CD4-positive, alpha-beta T cell treated with Interleukin-15 for 4 hours (primary cell): ENCODE measurements at regions not wholly inside any gene's neighbourhood (a gene's known extent, or its start where the extent isn't known, plus 50 kb on each side); places are given as distances from the start of the nearest gene placed in this dataset.
"Not testable (repeated sequence)": the region's sequence is repeated elsewhere in the genome, so short reads cannot be mapped to it uniquely, and the experiment has no call there.

ENCODE experiments used
- DNase-seq: peaks from one replicate; pipeline ENCODE4 v3.0.0-alpha.2; 2020; ENCODE audit warnings: low spot score

DNA sequence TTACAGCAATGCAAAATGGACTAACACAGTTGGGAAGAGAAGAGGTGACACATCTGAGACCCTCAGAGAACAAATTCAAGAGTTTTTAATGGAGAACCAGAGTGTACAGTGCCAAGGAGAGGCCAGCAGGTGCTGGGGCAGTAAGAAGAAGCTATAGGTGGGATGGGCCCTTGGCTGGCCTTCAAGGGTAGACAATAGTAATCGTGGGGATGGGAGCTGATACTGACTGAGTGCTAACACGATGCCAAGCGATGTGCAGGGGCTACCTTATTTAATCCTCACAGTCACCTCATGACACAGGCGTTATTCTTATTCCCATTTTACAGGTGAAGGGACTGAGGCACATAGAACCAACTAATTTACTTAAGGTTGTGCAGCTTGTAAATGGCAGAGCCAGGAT, 131.9 kb upstream of the ID2 start:
- DNase-seq = no peak

DNA sequence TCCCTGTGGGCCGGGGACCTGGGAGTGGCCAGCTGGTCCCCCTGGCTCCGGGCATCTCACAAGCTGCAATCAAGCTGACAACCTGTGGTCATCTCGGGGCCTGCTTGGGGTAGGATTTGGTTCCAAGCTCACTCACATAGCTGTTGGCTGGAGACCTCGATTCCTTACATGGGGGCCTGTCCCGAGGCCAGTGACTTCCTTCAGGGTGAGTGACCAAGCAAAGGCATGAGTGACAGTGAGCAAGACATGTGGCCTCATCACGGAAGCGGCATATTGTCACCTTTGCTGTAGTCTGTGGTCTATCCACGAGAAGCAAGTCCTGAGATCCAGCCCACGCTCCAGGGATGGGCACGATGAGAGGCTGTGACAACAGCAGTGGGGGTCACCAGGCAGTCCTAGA, 131.4 kb upstream of the ID2 start:
- no peak for DNase-seq

DNA sequence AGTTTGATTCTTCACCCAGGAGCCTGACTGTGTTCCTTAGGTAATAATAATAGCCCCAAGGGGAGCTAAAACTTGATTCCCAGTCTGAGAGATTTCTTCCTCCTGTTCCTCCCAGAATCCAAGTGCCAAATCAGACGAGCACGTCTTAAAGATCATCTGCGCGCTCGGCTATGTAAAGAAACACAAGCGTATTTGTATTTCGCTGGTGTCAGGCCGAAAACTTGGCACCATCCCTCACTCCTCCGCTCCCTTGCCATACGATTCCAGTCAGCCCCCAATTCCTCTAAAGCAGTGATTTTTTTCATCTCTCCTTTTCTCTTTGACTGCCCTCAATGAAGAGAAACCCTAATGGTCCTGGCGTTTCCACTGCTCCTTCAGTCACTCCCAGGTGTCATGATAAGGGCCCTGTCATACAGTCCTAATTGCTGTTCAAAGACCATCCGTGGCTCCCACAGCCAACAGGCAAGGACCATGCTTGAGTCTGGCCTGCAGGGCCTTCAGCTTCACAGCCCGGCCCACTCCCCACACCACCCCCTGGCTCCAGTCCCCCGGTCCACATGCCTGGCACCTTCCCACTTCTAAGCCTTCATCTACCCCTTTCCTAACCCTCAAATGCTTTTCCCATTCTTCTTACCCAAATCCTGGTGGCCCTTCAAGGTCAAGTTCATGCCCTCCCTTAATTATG, 130.8 kb upstream of the ID2 start:
- no peak for DNase-seq

DNA sequence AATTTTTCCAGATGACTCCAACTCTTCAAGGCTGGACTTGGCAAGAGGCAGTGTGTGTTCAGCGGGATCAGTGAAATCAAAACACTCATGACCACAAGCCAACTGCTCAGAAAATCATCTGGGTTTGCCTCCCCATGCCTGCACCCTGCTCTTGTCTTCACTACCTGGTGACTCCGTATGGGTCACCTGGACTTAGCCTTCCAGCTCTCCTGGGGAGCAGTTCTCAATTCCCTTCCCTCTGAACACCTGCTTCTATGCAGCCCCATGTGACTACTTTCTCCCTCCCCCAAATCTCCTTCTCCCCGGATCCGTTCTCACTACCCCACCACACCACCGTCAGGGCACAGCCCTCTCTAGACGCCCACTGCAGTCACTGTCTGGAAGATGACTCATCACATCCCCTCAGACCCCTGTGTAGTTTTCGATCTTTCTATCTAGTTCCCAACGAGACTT, 130.2 kb upstream of the ID2 start:
- peak; percentile 32 for DNase-seq

DNA sequence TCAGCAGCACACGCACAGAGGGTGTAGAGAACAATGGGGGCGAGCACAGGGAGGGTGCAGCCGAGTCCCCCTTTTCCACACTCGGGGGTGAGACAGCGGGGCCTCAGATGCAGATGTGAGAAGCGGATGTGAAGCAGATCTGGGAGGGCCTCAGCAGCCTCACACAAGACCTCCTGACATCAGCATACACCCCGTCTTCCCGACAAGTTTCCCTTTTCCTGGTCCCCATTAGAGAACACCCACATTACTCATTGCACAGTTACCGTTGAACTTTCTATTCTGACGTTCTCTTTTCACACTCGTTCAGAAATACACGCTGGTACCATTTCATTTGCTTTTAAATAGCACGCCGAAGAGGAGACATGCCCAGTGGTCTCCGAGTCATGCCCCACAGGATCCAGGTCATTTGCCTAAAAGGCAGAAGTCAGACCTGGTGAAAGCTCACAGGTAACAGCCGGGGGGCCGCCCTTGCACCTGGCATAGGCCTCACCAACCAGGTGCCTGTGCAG, 129.5 kb upstream of the ID2 start:
- no peak for DNase-seq

DNA sequence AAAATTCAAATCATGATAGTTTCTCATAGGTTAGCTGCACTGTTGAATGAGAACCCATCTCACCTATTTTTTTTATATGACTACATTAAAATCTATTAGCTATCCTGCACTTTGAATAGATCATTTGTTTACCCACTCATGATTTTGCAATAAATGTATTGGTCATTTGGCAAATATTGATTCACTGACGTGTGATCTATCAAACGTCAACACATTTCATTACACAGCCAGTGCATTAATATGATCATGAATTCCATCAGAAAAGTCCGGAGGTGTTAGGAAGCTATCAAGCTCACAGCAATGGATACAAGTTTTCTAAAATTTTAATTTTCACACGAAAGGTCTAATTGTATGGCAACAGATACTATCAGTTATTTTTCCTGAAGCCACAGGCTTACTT, 128.2 kb upstream of the ID2 start:
- no peak for DNase-seq

DNA sequence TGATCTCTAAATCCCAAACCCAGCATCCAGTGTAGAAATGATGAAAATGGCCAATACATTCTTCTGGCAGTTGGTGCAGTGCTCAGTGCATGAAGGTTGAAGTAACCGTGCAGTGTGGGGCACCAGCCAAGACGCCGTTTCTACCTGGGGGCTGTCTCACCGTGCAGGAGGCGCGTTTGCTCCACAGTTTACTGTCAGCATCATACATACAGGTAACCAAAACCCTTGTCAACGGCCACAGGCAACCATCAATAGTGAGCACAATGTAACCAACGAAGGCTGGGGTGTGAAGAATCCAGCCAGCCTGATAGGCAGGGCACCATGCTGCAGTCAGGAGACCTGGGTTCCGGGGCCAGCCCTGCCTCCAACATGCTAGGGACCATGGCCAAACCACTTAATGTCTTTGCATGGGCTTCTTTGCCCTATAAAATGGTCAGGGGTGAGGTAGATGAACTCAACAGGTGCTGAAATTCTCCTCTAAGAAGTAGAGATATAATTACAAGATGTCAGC, 127.5 kb upstream of the ID2 start:
- DNase-seq = no peak

DNA sequence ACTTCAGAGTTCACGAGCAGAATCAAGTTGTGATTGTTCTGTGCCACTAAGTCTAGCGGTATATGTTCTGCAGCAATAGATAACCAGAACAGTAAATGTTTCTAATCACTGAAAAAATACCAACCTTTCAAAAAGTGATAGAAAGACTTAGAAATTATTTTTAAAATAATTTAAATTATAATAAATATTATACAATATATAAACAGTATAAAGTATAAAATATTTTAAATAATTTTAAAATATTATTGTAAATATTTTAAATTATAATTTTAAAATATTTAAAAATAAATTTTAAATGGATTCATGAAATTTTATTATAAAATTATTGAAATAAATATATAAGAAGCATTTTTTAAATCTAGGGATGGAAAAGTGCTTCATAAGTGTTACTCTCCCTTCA, 126.3 kb upstream of the ID2 start:
- no peak for DNase-seq

DNA sequence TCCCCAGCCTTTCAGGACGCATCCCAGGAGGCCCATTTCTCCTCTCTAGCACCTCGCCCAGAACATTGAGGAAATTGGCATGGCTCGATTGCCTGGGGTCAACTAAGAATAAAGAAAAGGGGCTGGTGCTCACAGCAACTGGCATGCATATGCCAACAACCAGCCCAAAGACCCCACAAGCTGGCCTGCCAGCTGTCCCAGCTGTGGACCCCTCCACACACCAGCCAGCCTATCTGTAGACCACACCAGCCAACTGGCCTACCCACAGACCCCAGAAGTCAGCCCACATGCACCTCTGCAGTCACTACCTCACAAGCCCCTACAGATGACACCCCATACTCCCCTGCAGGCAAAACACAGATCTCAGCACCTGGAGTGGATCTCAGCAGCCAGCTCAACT, 123.8 kb upstream of the ID2 start:
- no peak for DNase-seq

DNA sequence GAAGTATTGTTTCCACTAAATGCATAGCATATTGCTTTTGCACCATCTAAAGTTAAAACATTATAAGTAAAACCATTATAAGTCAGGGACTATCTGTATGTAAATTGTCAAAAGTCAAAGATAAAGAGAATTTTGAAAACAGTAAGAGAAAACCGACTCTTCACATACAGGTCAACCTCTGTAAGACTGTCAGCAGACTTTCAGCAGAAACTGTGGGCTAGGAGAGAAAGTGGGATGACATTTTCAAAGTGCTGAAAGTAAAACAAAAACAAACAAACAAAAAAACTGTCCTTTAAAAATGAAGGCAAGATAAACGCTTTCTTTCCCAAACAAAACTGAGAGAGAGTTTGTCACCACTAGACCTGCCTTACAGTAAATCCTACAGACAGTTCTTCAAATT, 122.9 kb upstream of the ID2 start:
- DNase-seq = no peak

DNA sequence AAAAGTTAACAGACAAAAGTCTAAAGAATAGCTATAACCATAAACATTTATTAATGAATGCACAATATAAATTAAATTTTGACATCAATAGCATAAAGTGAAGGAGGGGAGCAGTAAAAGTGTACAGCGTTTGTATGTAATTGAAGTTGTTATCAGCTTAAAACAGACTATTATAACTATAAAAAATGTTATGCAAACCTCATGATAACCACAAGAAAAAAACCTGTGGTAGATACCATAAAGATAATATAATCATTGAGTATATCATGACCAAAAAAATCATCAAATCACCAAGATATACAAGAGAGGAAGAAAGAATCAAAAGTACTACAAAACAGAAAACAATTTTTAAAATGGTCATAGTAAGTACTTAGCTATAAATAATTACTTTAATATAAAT, 122.1 kb upstream of the ID2 start:
- no peak for DNase-seq

DNA sequence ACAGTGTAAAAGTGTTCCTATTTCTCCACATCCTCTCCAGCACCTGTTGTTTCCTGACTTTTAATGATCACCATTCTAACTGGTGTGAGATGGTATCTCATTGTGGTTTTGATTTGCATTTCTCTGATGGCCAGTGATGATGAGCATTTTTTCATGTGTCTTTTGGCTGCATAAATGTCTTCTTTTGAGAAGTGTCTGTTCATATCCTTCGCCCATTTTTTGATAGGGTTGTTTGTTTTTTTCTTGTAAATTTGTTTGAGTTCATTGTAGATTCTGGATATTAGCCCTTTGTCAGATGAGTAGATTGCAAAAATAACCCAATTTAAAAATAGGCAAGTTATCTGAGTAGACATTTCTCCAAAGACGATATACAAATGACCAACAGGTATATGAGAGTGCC, 120.2 kb upstream of the ID2 start:
- not testable (repeated sequence) for DNase-seq

DNA sequence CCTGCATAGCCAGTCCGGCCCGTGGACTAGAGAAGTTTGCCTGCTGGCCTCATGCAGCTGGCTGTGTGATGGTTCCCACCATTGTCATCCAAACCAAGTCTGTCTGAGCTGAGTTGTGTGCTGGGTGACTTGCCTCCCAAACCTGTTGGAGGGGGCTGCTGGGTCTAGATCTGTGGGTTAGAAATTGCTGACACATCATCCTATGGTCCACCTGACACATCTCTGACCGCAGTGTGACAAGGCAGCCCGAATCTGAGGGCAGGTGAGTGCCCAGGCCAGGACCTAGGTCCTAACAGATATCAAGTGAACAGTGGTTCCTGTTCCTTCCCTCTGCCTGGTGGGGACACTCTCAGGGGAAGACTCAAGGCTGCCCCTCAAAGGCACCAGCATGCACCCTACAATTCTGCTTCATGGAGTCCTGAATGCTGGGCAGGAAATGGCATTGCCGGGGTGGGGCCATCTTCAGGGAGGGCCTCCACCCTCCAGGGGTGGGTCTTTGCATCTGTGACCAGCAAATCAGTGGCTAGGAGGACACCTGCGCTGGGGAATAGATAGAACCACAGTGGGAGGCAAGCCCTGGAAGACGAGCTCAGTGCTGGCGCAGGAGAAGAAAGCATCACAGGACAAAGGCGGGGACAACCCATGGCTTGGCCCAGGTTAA, 117.9 kb upstream of the ID2 start:
- DNase-seq = no peak

DNA sequence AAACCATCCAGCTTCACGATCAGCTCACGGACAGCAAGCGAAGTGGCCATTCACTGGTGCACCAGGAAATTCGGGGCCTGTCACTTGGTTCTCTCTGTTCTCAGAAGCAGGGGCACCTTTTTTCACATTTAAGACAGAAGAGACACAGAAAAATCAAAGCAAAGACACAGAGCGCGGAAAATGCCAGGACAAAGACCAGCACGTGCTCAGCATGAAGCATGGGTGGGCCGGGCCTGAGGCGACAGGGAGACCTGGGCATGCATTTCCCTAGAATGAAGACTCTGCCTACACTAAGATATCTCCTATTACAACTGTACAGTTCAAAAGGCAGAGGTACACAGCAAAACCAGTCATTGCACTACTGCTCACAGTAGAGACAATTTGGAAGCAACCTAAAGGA, 117.4 kb upstream of the ID2 start:
- no peak for DNase-seq

DNA sequence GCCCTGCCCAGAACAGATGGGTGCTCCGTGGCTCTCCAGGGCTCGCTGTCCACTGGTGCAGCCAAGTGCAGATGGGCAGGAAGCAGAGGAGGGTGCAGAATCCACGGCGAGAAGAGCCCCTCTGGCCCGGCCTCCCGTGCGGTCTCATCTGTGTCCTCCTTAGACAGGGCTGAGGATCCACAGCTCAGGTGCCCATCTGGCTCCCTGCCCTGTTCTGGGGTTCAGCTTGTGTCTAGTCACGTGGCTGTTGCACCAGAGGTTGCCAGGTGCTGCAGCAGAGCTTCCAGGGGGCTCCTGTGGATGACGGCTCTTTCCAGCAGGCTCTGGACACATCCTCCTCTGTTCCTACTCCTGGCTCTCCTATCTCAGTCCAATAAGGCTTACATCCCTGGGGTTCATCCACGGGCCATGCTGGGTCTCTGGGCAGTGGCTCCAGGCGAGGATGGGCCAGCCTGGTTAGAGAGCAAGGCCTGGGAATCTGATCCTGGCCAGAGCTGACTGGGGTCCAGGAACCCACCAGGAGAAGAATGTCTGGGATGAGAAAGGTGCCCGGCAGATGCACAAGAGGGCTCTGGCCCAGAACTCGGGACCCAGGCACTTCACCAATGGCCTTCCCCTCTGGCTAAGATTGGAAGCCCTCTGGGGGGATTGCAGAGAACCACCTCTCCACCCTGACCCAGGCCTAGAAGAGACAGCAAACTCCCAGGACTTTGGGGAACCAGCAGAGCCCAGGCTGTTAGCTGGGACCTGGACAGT, 116.3 kb upstream of the ID2 start:
- no peak for DNase-seq

DNA sequence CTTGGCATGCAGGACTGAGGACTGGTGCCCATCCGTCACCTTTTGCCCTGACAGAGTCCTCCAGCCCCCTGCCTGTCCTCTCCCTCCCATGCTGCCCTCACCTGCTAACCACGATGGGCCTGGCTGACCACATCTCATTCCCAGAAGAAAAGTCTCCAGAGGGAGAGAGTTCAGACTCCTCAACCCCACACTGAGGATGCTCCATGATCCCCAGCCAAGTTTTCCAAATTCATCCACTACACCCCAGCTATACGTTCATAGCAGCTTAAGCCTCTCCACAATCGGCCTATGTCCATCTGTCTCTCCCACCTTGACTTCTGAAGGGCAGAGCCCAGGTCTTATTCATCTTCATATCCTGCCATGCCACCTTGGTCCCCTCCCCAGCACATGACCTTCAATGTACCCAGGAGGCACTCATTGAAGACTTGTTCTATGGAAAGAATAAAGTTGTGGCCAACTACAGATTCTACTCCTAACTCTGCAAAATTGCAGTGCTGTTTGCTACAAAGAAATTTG, 115.6 kb upstream of the ID2 start:
- no peak for DNase-seq

DNA sequence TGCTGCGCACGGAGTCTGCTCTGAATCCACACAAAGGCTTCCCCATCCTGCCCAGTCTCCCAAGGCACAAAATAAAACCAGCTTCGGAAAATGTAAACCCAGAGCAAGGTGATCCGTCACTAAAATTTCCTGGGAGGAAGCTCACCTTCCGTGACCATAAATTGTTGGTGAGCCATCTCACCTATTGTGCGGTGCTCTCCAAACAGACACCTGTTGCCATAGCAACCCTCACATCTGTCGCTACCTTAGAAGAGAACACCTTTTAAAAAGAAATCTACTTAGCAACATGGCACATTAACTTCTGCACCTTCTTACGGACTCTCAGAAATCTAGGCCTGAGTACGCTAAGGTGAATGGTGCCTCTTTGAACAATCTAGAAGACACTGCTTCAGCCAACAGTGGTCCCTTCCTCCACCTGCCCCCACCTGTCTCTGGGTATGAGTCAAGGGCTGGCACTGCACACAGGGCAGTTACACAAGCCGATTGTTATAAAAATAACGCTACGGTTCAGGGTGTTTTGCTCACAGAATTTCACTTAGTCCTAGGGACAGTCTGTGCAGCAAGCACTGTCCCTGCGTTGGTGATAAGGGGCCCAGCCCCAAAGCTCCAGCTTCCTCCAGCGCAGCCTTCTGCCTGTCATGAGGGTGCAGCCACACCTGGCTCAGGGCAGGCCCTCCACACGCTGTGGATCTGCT, 114.9 kb upstream of the ID2 start:
- no peak for DNase-seq

DNA sequence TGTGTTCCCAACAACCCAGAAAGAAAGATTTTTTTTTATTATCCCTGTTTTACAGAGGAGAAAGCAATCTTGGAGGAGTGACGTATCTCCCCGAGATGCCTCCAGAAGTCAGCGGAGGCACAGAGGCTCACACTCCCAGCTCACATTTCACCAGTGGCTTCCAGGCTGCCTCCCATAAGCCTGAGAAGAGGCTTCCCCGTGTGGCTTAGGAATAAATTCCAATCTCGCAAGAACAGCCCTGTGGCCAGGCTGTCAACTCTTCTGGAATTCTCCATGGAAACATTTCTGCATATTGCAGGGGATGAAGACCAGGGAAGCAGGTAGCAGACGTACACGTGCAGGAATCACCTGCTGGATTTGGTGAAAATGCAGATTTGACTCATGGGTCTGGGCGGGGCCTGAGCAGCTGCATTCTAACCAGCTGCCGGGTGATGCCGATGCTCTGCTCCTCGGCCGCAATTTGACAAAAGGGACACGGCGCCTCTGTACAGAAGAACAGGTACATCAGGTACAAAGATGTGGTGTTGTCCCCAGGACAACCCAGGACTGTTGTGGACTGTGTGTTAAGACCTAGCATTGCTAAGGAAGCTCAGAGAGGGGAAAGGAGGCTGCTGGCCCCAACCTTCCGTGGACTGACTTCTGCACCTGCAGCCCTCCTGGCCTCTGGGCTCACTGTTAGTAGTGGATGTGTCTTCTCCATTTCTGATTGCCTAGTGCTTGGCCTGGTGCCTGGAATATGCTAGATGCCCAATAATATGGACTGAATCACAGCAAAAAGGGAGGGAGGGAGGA, 114.2 kb upstream of the ID2 start:
- DNase-seq = no peak

DNA sequence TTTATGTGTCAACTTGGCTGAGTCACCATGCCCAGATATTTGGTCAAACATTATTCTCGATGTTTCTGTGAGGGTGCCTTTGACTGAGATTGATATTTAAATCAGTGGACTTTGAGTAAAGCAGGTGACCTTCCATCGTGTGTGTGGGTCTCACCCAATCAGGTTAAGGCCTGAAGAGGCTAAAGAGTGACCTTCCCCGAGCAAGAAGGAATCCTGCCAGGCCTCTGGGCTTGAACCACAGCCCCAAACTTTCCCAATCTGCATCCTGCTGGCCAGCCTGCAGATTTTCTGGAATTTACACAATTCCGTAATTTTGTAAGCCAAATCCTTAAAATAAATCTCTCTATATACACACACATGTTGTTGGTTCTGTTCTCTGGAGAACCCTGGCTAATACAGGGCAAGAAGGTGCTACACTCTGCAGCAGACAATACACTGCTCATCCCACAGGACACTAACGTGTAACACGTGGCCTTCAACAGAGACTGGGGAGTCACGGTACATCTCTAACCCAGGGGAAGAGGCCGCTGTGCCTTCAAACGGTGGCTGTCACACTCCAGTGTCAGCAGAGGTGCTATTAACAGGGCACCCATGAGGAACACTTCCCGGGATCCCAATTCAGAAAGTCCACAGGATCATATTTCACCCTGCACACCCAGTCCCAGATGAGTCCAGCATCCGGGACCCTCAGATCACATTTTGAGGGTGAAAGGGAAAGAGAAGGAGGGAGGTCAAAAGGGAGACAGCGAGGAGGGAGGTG, 113.1 kb upstream of the ID2 start:
- no peak for DNase-seq

DNA sequence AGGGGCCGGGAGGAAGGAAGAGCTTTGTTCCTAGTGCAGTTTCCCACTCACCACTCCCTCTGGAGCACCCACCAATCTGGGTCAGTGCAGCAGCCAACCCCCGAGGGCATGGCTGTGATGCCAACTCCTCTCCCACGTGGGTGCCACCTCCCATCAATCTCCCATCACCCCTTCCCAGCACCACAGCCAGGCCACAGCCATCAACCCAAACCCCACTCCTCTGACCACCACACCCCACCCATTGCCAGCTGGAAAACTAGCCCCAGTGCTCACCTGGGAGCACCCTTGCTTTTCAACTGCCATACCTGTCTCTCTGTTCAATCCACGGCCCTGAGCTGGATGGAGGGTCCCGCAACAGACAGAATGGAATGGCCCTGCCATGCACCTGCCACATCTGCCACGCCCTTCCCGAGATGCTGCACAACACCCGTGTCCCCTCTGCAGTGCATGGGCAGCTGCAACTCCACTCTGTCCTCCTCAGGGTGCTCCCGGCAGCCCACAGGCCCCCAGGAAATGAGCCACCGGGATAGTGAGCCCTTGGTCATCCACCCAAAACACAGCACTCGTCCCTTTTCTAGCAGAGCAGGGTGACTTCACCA, 112.4 kb upstream of the ID2 start:
- no peak for DNase-seq
